ENCODE measurements at regions not wholly inside any gene's neighbourhood (a gene's known extent, or its start where the extent isn't known, plus 50 kb on each side); places are given as distances from the start of the nearest gene placed in this dataset.

DNA sequence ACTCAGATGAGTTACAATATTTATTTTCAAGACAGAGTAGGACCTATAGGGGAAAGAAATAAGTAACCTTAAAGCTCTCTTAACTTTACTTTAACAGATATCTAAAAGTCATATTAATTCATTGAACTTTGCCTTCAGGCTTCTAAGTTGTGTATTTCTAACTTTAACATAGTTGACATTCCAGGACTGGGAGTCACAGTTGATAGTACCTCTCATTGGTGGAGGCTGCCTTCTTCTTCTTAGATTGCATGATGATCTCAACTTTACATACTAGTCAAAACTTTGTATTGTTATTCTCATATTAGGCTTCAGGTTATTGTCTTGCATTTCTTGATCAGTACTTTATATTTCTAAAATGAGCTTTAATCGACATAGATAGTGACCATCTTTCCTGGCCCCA lies 350.1 kb upstream of the KIF2B start:
- no peak for TF ChIP-seq RAD21 (IDR thresholded peaks at IDR 0.05; ENCODE audit: low read depth)
- TF ChIP-seq CREB1 (IDR thresholded peaks at IDR 0.05; ENCODE audit: low read depth) = no peak
- TF ChIP-seq REST (IDR thresholded peaks at IDR 0.05; ENCODE audit: low read depth) = no peak
- no peak for TF ChIP-seq CEBPB (IDR thresholded peaks at IDR 0.05)
- TF ChIP-seq TAF1 (IDR thresholded peaks at IDR 0.05; ENCODE audit: low read depth) = no peak

Data from Ishikawa (cell line).